CD4-positive, alpha-beta T cell (primary cell): ENCODE measurements at regions not wholly inside any gene's neighbourhood (a gene's known extent, or its start where the extent isn't known, plus 50 kb on each side); places are given as distances from the start of the nearest gene placed in this dataset.

Experiments
- ATAC-seq: fragments of 200-7000 bp; cut with Tn5 transposase; one replicate; pipeline ENCODE4 v1.10.0; 2022; ENCODE audit warnings: mild to moderate bottlenecking; ENCODE audit not compliant: poor library complexity
- CTCF ChIA-PET: fragments of 350-600 bp; sonication (Branson Sonifier 250); formaldehyde crosslinking; loops from one replicate; lab custom pipeline; 2021; ENCODE audit warnings: antibody characterized with exemption, inconsistent platforms; lab: Charles Lee
- POLR2A ChIA-PET: fragments of 350-600 bp; sonication (Branson Sonifier 250); formaldehyde crosslinking; loops from one replicate; lab custom pipeline; 2021; ENCODE audit warnings: antibody characterized with exemption, inconsistent platforms; lab: Charles Lee
- DNase-seq, 14 experiments: peaks; one replicate each; pipeline ENCODE4 v3.0.0-alpha.2; 2013 to 2020; ENCODE audit warnings: mixed read lengths in 2 of 14
- H3K27ac ChIP-seq, 2 donors: one replicate each; pipeline versions ENCODE4 v1.5.1 to v1.7.0; 2013; ENCODE audit warnings: low read length in 2 of 2, low read depth in 1 of 2, mild to moderate bottlenecking in 1 of 2
- H3K27me3 ChIP-seq, 2 experiments: 1 replicate in 1 of 2; 2 replicates in 1 of 2; pipeline versions ENCODE4 v1.6.1 to v1.7.0; 2013; ENCODE audit warnings: low read length in 2 of 2, control low read depth in 1 of 2, mild to moderate bottlenecking in 1 of 2, moderate library complexity in 1 of 2; ENCODE audit not compliant: insufficient read depth in 2 of 2, control insufficient read depth in 1 of 2
- H3K36me3 ChIP-seq: one replicate; pipeline ENCODE4 v1.6.1; 2013; ENCODE audit warnings: low read length, control low read depth; ENCODE audit not compliant: insufficient read depth
- H3K4me1 ChIP-seq: one replicate; pipeline ENCODE4 v1.6.1; 2013; ENCODE audit warnings: low read length, control low read depth; ENCODE audit not compliant: insufficient read depth
- H3K4me3 ChIP-seq: one replicate; pipeline ENCODE4 v1.5.1; 2013; ENCODE audit warnings: mild to moderate bottlenecking, low read length, moderate library complexity
- H3K9me3 ChIP-seq, 2 experiments: 1 replicate in 1 of 2; 2 replicates in 1 of 2; pipeline versions ENCODE4 v1.6.1 to v1.7.0; 2013; ENCODE audit warnings: low read length in 2 of 2, mild to moderate bottlenecking in 2 of 2, control low read depth in 1 of 2, moderate library complexity in 1 of 2; ENCODE audit not compliant: control insufficient read depth in 1 of 2, insufficient read depth in 1 of 2
- H3K27ac Mint-ChIP-seq: one replicate; pipeline ENCODE4 v1.8.0; 2020; ENCODE audit warnings: mixed read lengths
- H3K27me3 Mint-ChIP-seq: one replicate; pipeline ENCODE4 v1.8.0; 2021; ENCODE audit warnings: mixed read lengths
- H3K36me3 Mint-ChIP-seq: one replicate; pipeline ENCODE4 v1.8.0; 2021; ENCODE audit warnings: low read depth, mixed read lengths
- H3K4me1 Mint-ChIP-seq: one replicate; pipeline ENCODE4 v1.8.0; 2021; ENCODE audit warnings: low read depth, mixed read lengths
- H3K4me3 Mint-ChIP-seq: one replicate; pipeline ENCODE4 v1.8.0; 2020; ENCODE audit warnings: mild to moderate bottlenecking, mixed read lengths
- H3K9me3 Mint-ChIP-seq: one replicate; pipeline ENCODE4 v1.8.0; 2020; ENCODE audit warnings: mixed read lengths
- CTCF ChIP-seq: fragments of 200-600 bp; IDR thresholded peaks from one replicate; pipeline ENCODE4 v1.8.0; 2022; ENCODE audit warnings: antibody characterized with exemption, mild to moderate bottlenecking
- intact Hi-C, 2 experiments: fragments of 100-400 bp; cut with DNase I in 1 of 2; cut with micrococcal nuclease in 1 of 2; formaldehyde crosslinking; loops; one replicate each; pipeline versions ENCODE4 v1.15.1 to v1.9.0; 2023 to 2025; cut with DNase I, micrococcal nuclease

GRCh38 chr4:141580523-141580922 lies 55.9 kb upstream of the IL15 start:
- H3K4me3 ChIP-seq: no peak overlapping the region
- POLR2A ChIA-PET: no interaction called here
- H3K27ac ChIP-seq: no peak overlapping the region
- H3K4me1 ChIP-seq: no peaks in the 10 kb centered on the region
- no peak overlapping the region for H3K27ac Mint-ChIP-seq
- no peak overlapping the region for H3K4me3 Mint-ChIP-seq
- intact Hi-C loops: no loop called here
- H3K36me3 ChIP-seq: no peaks in the 10 kb centered on the region
- CTCF ChIA-PET: no interaction called here
- H3K9me3 Mint-ChIP-seq: peaks cover 4% of the 10 kb centered on the region
- H3K27me3 ChIP-seq: no peaks in the 10 kb centered on the region
- no peaks in the 10 kb centered on the region for H3K4me1 Mint-ChIP-seq
- no peak for TF ChIP-seq CTCF
- H3K9me3 ChIP-seq: no peaks in the 10 kb centered on the region
- no peaks in the 10 kb centered on the region for H3K36me3 Mint-ChIP-seq
- H3K27me3 Mint-ChIP-seq: no peaks in the 10 kb centered on the region
- DNase-seq: no peak
- ATAC-seq: no peak
